LNCaP clone FGC (cell line): ENCODE measurements at regions not wholly inside any gene's neighbourhood (a gene's known extent, or its start where the extent isn't known, plus 50 kb on each side); places are given as distances from the start of the nearest gene placed in this dataset.

ENCODE experiments used
- DNase-seq: peaks from one replicate; pipeline ENCODE4 v3.0.0-alpha.2; 2011; ENCODE audit warnings: low read depth
- H3K4me3 ChIP-seq: 2 replicates; pipeline ENCODE4 v1.5.1; 2011; ENCODE audit warnings: mild to moderate bottlenecking, low read depth, low read length, control low read depth
- TF ChIP-seq, protein P1 (sequence below): IDR thresholded peaks from 2 replicates; pipeline ENCODE4 v1.5.1; 2012; ENCODE audit warnings: mild to moderate bottlenecking; ENCODE audit not compliant: control insufficient read depth, insufficient read depth; ENCODE audit errors: extremely low read depth

DNA sequence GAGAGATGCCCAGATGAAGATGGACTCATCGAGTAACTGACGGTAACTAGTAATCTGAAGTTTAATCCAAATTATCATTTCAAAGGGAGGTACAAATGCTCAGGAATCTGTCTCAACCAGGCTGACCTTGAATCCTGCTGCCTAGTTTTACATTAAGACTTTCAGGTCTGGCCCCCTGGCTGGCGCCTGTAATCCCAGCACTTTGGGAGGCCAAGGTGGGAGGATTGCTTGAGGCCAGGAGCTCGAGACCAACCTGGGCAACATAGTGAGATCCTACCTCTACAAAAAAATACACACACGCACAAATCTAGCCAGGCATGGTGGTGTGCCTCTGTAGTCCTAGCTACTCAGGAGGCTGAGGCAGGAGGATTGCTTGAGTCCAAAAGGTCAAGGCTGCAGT lies 95.7 kb upstream of the AKT3 start:
- DNase-seq, result no peak
- TF ChIP-seq, protein P1, sequence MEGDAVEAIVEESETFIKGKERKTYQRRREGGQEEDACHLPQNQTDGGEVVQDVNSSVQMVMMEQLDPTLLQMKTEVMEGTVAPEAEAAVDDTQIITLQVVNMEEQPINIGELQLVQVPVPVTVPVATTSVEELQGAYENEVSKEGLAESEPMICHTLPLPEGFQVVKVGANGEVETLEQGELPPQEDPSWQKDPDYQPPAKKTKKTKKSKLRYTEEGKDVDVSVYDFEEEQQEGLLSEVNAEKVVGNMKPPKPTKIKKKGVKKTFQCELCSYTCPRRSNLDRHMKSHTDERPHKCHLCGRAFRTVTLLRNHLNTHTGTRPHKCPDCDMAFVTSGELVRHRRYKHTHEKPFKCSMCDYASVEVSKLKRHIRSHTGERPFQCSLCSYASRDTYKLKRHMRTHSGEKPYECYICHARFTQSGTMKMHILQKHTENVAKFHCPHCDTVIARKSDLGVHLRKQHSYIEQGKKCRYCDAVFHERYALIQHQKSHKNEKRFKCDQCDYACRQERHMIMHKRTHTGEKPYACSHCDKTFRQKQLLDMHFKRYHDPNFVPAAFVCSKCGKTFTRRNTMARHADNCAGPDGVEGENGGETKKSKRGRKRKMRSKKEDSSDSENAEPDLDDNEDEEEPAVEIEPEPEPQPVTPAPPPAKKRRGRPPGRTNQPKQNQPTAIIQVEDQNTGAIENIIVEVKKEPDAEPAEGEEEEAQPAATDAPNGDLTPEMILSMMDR, result no peak

DNA sequence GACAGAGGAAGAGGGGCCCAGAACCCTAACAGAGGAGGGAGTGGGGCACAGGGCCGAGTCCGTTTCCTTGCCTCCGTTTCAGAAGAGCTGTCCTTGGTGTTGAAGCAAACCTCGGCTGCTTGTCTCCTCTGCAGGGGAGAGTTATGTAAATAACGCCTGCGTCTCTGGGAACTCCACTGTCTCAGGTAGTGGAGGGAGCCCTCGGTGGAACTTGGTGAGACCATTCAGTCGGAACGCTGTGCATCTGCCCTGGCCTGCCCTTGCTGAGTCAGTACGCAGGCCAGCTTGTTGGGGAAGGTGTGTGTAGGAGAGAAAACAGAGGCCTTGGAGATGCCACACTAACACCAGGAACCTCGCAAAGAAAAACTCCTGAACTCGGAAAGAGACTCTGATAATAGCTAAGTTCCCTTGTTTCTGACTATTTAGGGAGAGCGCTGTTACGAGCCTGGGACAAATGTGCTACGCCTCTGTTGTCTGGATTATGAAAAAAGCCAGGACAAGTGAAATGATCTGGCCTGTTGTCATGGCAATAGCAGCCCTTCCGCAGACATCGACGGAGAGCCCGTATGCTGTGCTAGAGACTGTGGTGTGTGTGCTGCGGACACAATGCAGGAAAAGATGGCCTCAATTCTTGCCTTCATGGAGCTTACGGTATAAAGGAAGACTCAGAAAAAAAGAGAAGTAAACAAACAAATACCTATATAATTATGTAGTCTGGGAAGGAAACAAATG lies 94.6 kb upstream of the AKT3 start:
- TF ChIP-seq, protein P1, result no peak
- no peak overlapping the region for H3K4me3 ChIP-seq
- DNase-seq, result no peak

More for the DNA sequence above, 95.7 kb upstream of the AKT3 start:
- no peak overlapping the region for H3K4me3 ChIP-seq

- H3K4me3 ChIP-seq, result no peak overlapping the region
- DNase-seq, result no peak
- TF ChIP-seq, protein P1, result no peak
These were observed 93.8 kb upstream of the AKT3 start for GRCh38 chr1:243943671-243944428.

DNA sequence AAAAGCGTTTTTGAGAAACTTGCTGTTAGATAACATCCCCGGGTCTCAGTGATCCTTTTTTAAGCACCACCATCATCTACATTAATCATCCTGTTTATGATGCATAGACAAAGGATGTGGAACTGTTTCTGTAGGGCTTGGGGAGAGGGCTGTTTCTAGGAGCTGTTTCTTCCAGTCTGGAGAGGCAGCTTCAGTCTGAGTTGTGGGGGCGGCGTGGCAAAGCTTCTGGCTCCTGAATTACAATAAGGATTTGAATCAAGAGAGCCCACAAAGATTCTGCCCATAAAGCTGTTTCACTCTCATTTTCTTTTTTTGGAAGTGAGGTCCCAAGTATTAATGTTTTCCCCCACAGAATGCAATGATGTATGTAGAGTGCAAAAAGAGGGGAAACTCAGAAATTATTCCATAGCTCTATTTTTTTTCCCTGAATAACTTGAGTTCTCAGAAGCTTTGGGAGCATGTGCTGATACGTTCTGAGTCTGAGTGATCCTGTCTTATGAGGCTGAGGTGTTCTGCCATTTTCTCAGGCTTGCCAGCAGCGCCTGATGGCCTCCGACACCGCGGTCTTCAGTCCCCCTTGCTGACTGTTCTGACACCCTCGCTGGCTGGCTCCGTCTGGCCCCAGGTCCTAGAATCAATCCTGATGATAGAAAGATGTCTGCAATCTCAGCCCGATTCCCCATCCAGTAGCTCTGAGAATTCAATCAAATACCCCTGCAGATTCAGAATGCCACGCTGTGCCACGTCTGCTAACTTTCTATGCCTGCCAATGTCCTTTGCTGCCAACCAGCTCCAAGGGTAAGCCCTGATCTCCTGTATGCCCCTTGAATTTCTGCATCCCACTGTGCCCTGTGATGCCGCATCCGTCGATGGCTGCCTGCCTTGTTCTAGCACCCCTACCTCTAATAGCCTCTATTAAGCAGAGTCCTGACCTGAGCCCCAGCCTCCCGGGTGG lies 92.4 kb upstream of the AKT3 start:
- H3K4me3 ChIP-seq, result no peak overlapping the region
- TF ChIP-seq, protein P1, result no peak
- DNase-seq, result no peak

DNA sequence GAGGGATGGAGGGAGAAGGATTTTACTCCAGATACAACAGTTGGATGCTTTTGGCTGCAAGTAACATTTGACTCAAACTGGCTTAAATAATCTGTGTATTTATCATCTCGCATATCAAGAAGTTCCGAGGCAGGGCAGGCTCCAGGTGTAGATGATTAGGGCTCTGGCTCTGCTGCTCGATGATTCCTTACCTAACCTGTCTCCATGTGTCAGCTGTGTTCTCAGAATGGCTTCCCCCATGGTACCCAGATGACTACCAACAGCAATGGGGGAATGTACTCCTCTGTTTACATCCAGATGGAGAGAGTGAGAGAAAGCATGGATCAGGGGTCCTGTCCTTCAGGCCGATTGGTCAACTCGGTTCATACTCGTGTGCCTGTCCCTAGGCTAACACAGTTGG lies 90.4 kb upstream of the AKT3 start:
- TF ChIP-seq, protein P1, result no peak
- no peak overlapping the region for H3K4me3 ChIP-seq
- DNase-seq, result no peak

DNA sequence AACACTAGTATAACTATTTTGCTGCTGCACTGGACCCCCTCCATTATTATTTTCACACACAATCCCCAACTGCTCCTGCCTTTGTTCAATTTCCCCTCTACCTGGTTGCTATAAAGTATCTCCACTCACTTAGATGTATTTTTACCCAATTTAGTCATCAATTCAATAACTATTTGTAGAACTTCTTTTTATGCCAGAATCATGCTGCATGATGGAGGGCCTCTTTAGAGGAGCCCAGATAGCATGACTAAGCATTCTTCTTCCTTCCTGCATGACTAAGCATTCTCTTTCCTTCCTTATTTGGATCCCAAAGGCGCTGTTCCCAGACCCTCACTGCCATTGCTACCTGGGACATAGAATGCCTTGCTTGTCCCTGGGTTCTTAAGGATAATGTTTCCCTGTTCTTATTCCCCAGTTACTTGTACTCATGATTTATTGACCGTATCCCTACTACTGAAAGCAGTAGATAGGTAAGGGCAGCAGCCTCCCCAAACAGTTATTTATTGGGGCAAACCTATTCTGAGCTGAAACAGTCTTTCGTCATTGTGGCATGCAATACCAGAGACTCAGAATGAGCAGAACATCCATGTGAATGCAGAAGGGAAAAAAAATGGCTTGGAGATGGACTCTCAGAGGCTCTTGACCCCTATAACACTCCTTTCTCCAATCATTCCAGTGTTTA lies 89.3 kb upstream of the AKT3 start:
- TF ChIP-seq, protein P1, result no peak
- DNase-seq, result no peak
- no peak overlapping the region for H3K4me3 ChIP-seq
